Uterus (tissue), 2 donors: ENCODE measurements at regions not wholly inside any gene's neighbourhood (a gene's known extent, or its start where the extent isn't known, plus 50 kb on each side); places are given as distances from the start of the nearest gene placed in this dataset.

ENCODE experiments used
- POLR2A ChIP-seq, 2 donors: fragments of 450-650 bp; IDR thresholded peaks; one replicate each; pipeline ENCODE4 v1.6.1; 2016; ENCODE audit warnings: antibody characterized with exemption in 2 of 2, mild to moderate bottlenecking in 1 of 2, moderate library complexity in 1 of 2
- TF ChIP-seq, protein P1 (sequence below), 4 experiments: fragments of 200-600 bp in 2 of 4; fragments of 450-650 bp in 2 of 4; sonication (generic) in 2 of 4; IDR thresholded peaks; one replicate each; pipeline ENCODE4 v1.5.1; 2016 to 2019; ENCODE audit warnings: antibody characterized with exemption in 4 of 4, mild to moderate bottlenecking in 2 of 4, moderate library complexity in 1 of 4

DNA sequence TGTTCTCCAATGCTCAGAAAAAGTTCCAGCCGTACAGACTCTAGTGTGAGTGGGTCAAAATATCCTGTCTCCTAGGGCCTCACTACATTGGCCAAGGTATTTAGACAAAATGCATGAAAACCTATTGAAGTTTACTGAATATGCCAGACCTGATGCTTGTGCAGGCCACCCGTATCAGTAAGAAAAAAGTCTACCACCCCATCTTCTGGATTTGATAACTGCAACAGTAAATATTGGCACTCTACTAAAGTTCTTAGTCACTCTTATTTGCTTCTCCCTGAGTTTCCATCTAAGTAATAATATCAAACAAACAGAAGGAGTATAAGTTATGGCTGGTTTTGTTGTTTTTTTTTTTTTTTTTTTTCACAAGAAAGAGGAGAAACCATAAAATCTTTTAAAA, 627.7 kb upstream of the KLF4 start:
- TF ChIP-seq, protein P1, sequence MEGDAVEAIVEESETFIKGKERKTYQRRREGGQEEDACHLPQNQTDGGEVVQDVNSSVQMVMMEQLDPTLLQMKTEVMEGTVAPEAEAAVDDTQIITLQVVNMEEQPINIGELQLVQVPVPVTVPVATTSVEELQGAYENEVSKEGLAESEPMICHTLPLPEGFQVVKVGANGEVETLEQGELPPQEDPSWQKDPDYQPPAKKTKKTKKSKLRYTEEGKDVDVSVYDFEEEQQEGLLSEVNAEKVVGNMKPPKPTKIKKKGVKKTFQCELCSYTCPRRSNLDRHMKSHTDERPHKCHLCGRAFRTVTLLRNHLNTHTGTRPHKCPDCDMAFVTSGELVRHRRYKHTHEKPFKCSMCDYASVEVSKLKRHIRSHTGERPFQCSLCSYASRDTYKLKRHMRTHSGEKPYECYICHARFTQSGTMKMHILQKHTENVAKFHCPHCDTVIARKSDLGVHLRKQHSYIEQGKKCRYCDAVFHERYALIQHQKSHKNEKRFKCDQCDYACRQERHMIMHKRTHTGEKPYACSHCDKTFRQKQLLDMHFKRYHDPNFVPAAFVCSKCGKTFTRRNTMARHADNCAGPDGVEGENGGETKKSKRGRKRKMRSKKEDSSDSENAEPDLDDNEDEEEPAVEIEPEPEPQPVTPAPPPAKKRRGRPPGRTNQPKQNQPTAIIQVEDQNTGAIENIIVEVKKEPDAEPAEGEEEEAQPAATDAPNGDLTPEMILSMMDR (IDR thresholded peaks at IDR 0.05): no peak
- TF ChIP-seq POLR2A (IDR thresholded peaks at IDR 0.05): no peak
